ENCODE measurements at regions not wholly inside any gene's neighbourhood (a gene's known extent, or its start where the extent isn't known, plus 50 kb on each side); places are given as distances from the start of the nearest gene placed in this dataset.

- no peak overlapping the region for H3K4me3 ChIP-seq
- TF ChIP-seq CTCF (IDR thresholded peaks at IDR 0.05; ENCODE audit: borderline replicate concordance): no peak
- H3K9me3 ChIP-seq (replicated peaks): no peaks in the 10 kb centered on the region
- H3K27me3 ChIP-seq (ENCODE audit: low read depth): peaks cover 10% of the 10 kb centered on the region
- no peak overlapping the region for H3K27ac ChIP-seq (replicated peaks)
- no peak for DNase-seq
- H3K36me3 ChIP-seq: no peaks in the 10 kb centered on the region
- intact Hi-C loops (cut with micrococcal nuclease): no loop called here
- H3K4me1 ChIP-seq: no peaks in the 10 kb centered on the region
These were observed 430.5 kb downstream of the HLX start for GRCh38 chr1:221309723-221310122.

GRCh38 chr1:221310180-221310579 lies 430.9 kb downstream of the HLX start:
- Histone ChIP-seq H3K27ac (replicated peaks) (no peak overlapping the region), H3K27me3 (ENCODE audit: low read depth) (peaks cover 9% of the 10 kb centered on the region), H3K4me3 (no peak overlapping the region), H3K4me1 (no peaks in the 10 kb centered on the region), H3K9me3 (replicated peaks) (no peaks in the 10 kb centered on the region), H3K36me3 (no peaks in the 10 kb centered on the region)
- DNase-seq: no peak
- intact Hi-C loops (cut with micrococcal nuclease): no loop called here
- no peak for TF ChIP-seq CTCF (IDR thresholded peaks at IDR 0.05; ENCODE audit: borderline replicate concordance)

GRCh38 chr1:221315330-221315729 lies 426.6 kb downstream of the DUSP10 start:
- intact Hi-C loops (cut with micrococcal nuclease): no loop called here
- H3K27me3 ChIP-seq (ENCODE audit: low read depth): no peaks in the 10 kb centered on the region
- no peak overlapping the region for H3K4me3 ChIP-seq
- H3K4me1 ChIP-seq: no peaks in the 10 kb centered on the region
- DNase-seq: no peak
- TF ChIP-seq CTCF (IDR thresholded peaks at IDR 0.05; ENCODE audit: borderline replicate concordance): no peak
- no peaks in the 10 kb centered on the region for H3K9me3 ChIP-seq (replicated peaks)
- no peaks in the 10 kb centered on the region for H3K36me3 ChIP-seq
- H3K27ac ChIP-seq (replicated peaks): no peak overlapping the region

- Histone ChIP-seq H3K36me3 (no peaks in the 10 kb centered on the region), H3K4me1 (no peaks in the 10 kb centered on the region), H3K4me3 (no peak overlapping the region), H3K9me3 (replicated peaks) (no peaks in the 10 kb centered on the region), H3K27ac (replicated peaks) (no peak overlapping the region), H3K27me3 (ENCODE audit: low read depth) (no peaks in the 10 kb centered on the region)
- intact Hi-C loops (cut with micrococcal nuclease): no loop called here
- DNase-seq: no peak
- no peak for TF ChIP-seq CTCF (IDR thresholded peaks at IDR 0.05; ENCODE audit: borderline replicate concordance)
These were observed 425.3 kb downstream of the DUSP10 start for GRCh38 chr1:221316491-221317056.

- H3K27me3 ChIP-seq (ENCODE audit: low read depth): no peaks in the 10 kb centered on the region
- H3K4me3 ChIP-seq: no peak overlapping the region
- TF ChIP-seq CTCF (IDR thresholded peaks at IDR 0.05; ENCODE audit: borderline replicate concordance): no peak
- intact Hi-C loops (cut with micrococcal nuclease): no loop called here
- DNase-seq: no peak
- H3K27ac ChIP-seq (replicated peaks): no peak overlapping the region
- no peaks in the 10 kb centered on the region for H3K9me3 ChIP-seq (replicated peaks)
- no peaks in the 10 kb centered on the region for H3K4me1 ChIP-seq
- H3K36me3 ChIP-seq: no peaks in the 10 kb centered on the region
These were observed 424.4 kb downstream of the DUSP10 start for GRCh38 chr1:221317537-221317936.
